CD4-positive, alpha-beta T cell treated with Interferon gamma for 1 hour (primary cell): ENCODE measurements at regions not wholly inside any gene's neighbourhood (a gene's known extent, or its start where the extent isn't known, plus 50 kb on each side); places are given as distances from the start of the nearest gene placed in this dataset.

Experiments
- DNase-seq: peaks from one replicate; pipeline ENCODE4 v3.0.0-alpha.2; 2020

- DNase-seq = no peak
Observed at GRCh38 chr1:229768232-229768631, 142.2 kb downstream of the URB2 start.

GRCh38 chr1:229769006-229769405 is 143.0 kb downstream of the URB2 start:
- no peak for DNase-seq

GRCh38 chr1:229769809-229770208 is 143.8 kb downstream of the URB2 start:
- no peak for DNase-seq

DNA sequence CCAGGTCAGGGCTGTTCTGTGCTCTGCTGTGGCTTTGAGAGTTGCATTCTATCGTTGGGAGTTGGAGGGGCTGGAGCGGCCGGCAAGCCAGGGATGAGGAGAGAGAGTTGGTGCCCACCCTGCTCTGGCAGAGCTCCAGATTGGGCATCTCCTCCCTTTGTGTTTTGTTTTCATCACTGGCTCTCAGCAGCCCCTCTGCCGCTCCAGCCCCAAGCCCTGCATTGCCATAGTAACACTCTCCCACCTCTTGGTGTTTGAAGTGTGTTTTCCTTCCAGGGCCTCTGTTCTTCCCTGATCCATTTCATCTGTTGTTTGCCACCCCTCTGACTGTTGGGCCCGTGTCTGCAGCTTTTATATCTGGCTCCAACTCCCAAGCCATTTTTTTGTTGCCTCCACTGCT is 152.7 kb downstream of the URB2 start:
- DNase-seq = no peak

DNA sequence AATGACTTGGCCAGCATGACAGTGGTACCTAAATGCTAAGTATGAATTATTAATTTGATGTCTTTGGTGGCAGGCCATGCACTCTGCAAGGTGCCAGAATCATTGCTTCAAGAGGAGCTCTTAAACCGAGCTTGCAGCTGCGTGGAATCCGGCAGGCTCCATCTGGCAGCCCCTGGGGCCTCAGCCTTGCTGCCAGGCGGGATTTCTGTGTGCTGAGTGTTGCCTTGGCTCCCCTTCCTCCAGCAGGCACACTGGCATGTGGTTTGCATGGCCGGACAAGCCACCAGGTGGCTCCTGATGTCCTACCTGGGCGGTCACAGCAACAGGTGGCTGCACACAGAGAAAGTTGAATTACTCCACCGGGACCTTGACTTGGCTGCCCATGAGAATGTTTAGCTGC is 155.4 kb downstream of the URB2 start:
- DNase-seq = no peak

DNA sequence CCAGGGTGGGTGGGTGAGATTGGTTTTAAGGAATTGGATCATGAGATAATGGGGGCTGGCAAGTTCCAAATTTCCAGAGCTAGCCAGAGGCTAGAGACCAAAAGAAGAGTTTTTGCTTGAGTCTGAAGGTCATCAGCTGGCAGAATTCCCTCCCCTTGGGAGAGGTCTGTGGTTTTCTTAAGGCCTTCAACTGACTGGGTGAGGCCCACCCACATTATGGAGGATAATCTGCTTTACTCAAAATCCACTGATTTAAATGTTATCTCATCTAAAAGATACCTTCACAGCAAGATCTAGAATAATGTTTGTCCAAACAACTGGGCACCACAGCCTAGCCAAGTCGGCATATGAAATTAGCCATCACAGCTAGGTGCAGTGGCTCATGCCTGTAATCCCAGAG is 156.4 kb downstream of the URB2 start:
- DNase-seq = no peak

DNA sequence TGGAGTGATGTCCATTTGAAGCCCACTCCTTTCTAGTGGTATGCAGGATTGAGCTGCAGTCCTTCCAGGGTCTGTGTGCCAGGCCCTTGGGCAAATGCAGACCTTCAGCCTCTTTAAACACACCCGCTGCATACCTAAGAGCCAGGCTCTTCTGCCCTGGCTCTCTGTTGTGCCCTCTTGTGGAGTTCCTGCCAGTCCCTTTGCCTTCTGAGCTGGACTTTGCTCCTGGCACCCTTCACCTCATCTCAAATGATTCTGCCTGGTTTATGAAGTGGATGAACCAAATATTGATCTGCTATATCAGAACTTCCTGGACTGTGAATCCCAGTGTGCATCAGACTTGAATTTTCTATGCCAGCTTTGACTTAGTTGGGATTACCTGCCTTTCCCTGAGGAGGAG is 158.8 kb downstream of the URB2 start:
- no peak for DNase-seq

DNA sequence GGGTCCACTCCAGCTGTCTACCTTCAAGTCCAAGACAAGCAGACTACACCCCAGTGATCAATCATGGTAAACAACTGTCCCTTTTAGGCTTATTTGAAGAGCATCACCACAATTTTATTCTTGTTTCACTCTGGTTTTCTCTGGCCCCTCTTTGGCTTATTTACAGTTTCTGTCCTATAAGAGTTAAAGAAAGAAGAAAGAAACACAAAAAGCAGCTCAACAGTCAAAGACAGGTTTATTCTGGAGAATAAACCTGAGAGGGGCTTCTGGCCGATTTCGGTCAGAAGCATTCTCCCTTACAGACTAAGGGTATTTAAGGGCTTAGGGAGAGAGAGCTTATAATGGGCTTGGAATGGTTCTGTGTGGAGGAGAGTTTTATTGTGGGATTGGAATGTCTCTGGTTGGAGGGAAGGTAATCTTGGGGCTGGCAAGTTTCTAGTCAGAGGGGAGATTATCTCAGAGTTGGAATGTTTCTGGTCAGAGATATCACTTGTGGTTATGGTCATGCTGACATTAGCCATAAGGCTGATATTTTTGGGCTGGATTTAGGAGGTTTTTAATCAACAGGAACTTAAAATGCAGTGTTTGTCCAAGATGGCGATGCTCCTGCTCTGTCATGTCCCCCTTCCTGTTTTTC is 161.0 kb downstream of the URB2 start:
- no peak for DNase-seq

GRCh38 chr1:229788004-229788403 is 162.0 kb downstream of the URB2 start:
- DNase-seq = no peak

GRCh38 chr1:229792012-229792975 is 166.2 kb downstream of the URB2 start:
- DNase-seq = no peak

- no peak for DNase-seq
Observed at GRCh38 chr1:229793488-229793887, 167.4 kb downstream of the URB2 start.

- DNase-seq = no peak
Observed at GRCh38 chr1:229798558-229798957, 172.5 kb downstream of the URB2 start.

GRCh38 chr1:229803626-229804217 is 177.7 kb downstream of the URB2 start:
- no peak for DNase-seq

- no peak for DNase-seq
Observed at GRCh38 chr1:229808272-229808671, 182.2 kb downstream of the URB2 start.

- no peak for DNase-seq
Observed at GRCh38 chr1:229810140-229810539, 184.1 kb downstream of the URB2 start.

- no peak for DNase-seq
Observed at GRCh38 chr1:229810961-229811360, 184.9 kb downstream of the URB2 start.

DNA sequence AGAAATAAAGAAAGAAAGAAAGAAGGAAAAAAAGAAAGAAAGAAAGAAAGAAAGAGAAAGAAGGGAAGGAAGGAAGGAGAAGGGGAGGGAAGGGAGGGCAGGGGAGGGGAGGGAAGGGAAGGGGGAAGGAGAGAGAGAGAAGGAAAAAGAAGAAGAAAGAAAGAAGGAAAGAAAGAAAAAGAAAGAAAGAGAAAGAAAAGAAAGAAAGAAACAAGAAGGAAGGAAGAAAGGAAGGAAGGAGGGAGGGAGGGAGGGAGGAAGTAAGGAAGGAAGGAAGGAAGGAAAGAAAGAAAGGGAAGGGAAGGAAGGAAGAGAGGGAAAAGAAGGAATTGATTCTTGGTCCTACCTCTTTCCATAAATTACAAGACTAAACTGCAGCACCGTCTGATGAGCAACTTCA is 186.1 kb downstream of the URB2 start:
- no peak for DNase-seq

DNA sequence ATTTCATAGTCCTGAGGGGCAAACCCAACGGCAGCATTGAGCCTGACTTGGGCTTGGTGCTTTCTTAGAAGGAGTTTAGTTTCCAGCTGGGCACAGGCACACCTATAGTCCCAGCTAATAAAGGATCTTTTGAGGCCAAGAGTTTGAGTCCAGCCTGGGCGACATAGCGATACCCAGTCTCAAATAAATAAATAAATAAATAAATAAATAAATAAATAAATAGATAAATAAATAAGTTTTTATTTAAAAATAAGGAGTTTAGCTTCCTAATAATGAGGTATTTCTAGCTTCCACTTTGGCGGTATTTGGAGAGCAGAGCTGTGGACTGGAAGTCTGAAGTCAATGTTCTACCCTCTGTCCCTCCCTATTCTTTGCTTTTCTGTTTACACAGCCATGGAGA is 186.6 kb downstream of the URB2 start:
- DNase-seq = no peak

- no peak for DNase-seq
Observed at GRCh38 chr1:229815076-229815475, 189.0 kb downstream of the URB2 start.

DNA sequence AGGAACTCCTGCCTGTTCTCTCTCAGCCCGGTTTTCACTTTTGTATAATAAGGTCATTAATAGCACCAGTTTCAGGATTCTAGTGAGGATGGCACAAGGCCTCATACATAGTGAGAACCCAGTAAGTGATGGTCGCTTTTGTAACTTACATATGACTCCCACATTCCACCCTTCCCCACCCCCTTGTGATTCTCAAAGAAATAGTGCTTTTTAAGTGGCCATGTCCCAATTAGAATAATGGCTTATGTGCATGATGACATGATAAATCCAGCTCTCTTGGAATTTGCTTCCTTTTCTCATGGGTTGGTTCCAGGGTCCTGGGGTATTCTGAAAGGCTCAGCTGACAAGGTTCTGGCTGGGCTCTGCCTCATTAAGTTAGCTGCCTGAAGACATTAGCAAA is 189.9 kb downstream of the URB2 start:
- no peak for DNase-seq

GRCh38 chr1:229817936-229818335 is 191.9 kb downstream of the URB2 start:
- DNase-seq = no peak

DNA sequence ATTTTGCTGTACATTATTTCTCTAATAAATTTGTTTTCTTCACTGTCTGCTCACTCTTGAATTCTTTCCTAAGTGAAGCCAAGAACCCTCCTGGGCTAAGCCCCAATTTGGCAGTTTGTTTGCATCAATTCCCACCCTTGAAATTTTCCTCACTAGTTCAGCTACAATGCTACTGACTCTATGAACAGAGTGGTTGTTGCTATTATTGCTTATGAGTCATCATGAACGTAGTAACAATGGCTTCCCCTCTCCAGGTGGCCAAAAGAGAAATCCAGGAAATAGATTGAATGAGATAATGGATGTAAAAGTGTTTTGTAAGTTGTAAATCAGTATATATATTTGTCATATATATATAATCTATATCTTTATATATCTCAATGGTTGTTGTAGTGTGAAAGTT is 193.0 kb downstream of the URB2 start:
- no peak for DNase-seq

- no peak for DNase-seq
Observed at GRCh38 chr1:229822026-229822425, 196.0 kb downstream of the URB2 start.

GRCh38 chr1:229825042-229825441 is 199.0 kb downstream of the URB2 start:
- DNase-seq = no peak
